HFFc6 (cell line): ENCODE measurements at regions not wholly inside any gene's neighbourhood (a gene's known extent, or its start where the extent isn't known, plus 50 kb on each side); places are given as distances from the start of the nearest gene placed in this dataset.

Experiments
- DNase-seq: peaks from one replicate; pipeline ENCODE4 v3.0.0-alpha.2; 2018
- H3K27ac Mint-ChIP-seq: 2 replicates; pipeline ENCODE4 v1.8.0; 2020; ENCODE audit warnings: mild to moderate bottlenecking, mixed read lengths
- H3K27me3 Mint-ChIP-seq: 2 replicates; pipeline ENCODE4 v1.8.0; 2021; ENCODE audit warnings: mild to moderate bottlenecking, moderate library complexity, mixed read lengths; ENCODE audit not compliant: insufficient read depth
- H3K36me3 Mint-ChIP-seq: 2 replicates; pipeline ENCODE4 v1.8.0; 2021; ENCODE audit warnings: low read depth, mixed read lengths
- H3K4me1 Mint-ChIP-seq: 2 replicates; pipeline ENCODE4 v1.8.0; 2020; ENCODE audit warnings: low read depth, mixed read lengths
- H3K4me3 Mint-ChIP-seq: 2 replicates; pipeline ENCODE4 v1.8.0; 2020; ENCODE audit warnings: mild to moderate bottlenecking, moderate library complexity, mixed read lengths
- H3K9me3 Mint-ChIP-seq: 2 replicates; pipeline ENCODE4 v1.8.0; 2020; ENCODE audit warnings: mild to moderate bottlenecking, mixed read lengths
- CTCF ChIP-seq: fragments of 200-600 bp; sonication (generic); IDR thresholded peaks from 2 replicates; pipeline ENCODE4 v1.5.0; 2021; ENCODE audit warnings: antibody characterized with exemption, mild to moderate bottlenecking

GRCh38 chr7:89780291-89780690 lies 374.0 kb upstream of the STEAP1 start:
- Mint-ChIP-seq H3K27ac (no peak overlapping the region), H3K4me3 (no peak overlapping the region), H3K36me3 (no peaks in the 10 kb centered on the region), H3K9me3 (peaks cover 32% of the 10 kb centered on the region), H3K4me1 (no peaks in the 10 kb centered on the region), H3K27me3 (no peaks in the 10 kb centered on the region)
- no peak for DNase-seq
- TF ChIP-seq CTCF = no peak

- peaks cover 71% of the 10 kb centered on the region for H3K9me3 Mint-ChIP-seq
- no peak for TF ChIP-seq CTCF
- H3K4me3 Mint-ChIP-seq = no peak overlapping the region
- DNase-seq = no peak
- no peaks in the 10 kb centered on the region; the same call in 1 of the 2 replicates for H3K36me3 Mint-ChIP-seq
- H3K27me3 Mint-ChIP-seq = no peaks in the 10 kb centered on the region
- no peak overlapping the region for H3K27ac Mint-ChIP-seq
- H3K4me1 Mint-ChIP-seq = no peaks in the 10 kb centered on the region
Observed at GRCh38 chr7:89796481-89796880, 357.8 kb upstream of the STEAP1 start.

- Mint-ChIP-seq H3K9me3 (peaks cover 66% of the 10 kb centered on the region), H3K4me3 (no peak overlapping the region), H3K27ac (no peak overlapping the region), H3K27me3 (no peaks in the 10 kb centered on the region), H3K4me1 (no peaks in the 10 kb centered on the region), H3K36me3 (no peaks in the 10 kb centered on the region; the same call in 1 of the 2 replicates)
- no peak for TF ChIP-seq CTCF
- no peak for DNase-seq
Observed at GRCh38 chr7:89797965-89798598, 356.2 kb upstream of the STEAP1 start.

GRCh38 chr7:89798599-89798996 lies 355.7 kb upstream of the STEAP1 start:
- H3K36me3 Mint-ChIP-seq = no peaks in the 10 kb centered on the region; the same call in 1 of the 2 replicates
- no peak for TF ChIP-seq CTCF
- H3K4me1 Mint-ChIP-seq = no peaks in the 10 kb centered on the region
- no peak for DNase-seq
- no peaks in the 10 kb centered on the region for H3K27me3 Mint-ChIP-seq
- H3K27ac Mint-ChIP-seq = no peak overlapping the region
- H3K9me3 Mint-ChIP-seq = peaks cover 63% of the 10 kb centered on the region
- no peak overlapping the region for H3K4me3 Mint-ChIP-seq

- no peak overlapping the region for H3K27ac Mint-ChIP-seq
- H3K36me3 Mint-ChIP-seq = no peaks in the 10 kb centered on the region
- DNase-seq = no peak
- H3K4me3 Mint-ChIP-seq = no peak overlapping the region
- no peak for TF ChIP-seq CTCF
- peaks cover 57% of the 10 kb centered on the region for H3K9me3 Mint-ChIP-seq
- no peaks in the 10 kb centered on the region for H3K4me1 Mint-ChIP-seq
- no peaks in the 10 kb centered on the region for H3K27me3 Mint-ChIP-seq
Observed at GRCh38 chr7:89800761-89801160, 353.5 kb upstream of the STEAP1 start.
